Thymus (tissue), 11 donors: ENCODE measurements at regions not wholly inside any gene's neighbourhood (a gene's known extent, or its start where the extent isn't known, plus 50 kb on each side); places are given as distances from the start of the nearest gene placed in this dataset.

Experiments
- DNase-seq, 9 donors: peaks; one replicate each; pipeline ENCODE4 v3.0.0-alpha.2; 2013; ENCODE audit warnings: low spot score in 9 of 9, low read depth in 6 of 9, missing footprints in 1 of 9
- H3K27ac ChIP-seq, 2 donors: one replicate each; pipeline ENCODE4 v1.5.1; 2013; ENCODE audit warnings: control low read depth in 1 of 2, low read depth in 1 of 2, low read length in 1 of 2, mild to moderate bottlenecking in 1 of 2, moderate library complexity in 1 of 2
- H3K27me3 ChIP-seq, 2 donors: one replicate each; pipeline ENCODE4 v1.5.1; 2013; ENCODE audit warnings: low read length in 1 of 2; ENCODE audit not compliant: control insufficient read depth in 2 of 2, insufficient read depth in 1 of 2
- H3K36me3 ChIP-seq, 2 donors: one replicate each; pipeline ENCODE4 v1.5.1; 2013; ENCODE audit warnings: low read length in 1 of 2, mild to moderate bottlenecking in 1 of 2, moderate library complexity in 1 of 2; ENCODE audit not compliant: control insufficient read depth in 2 of 2, insufficient read depth in 2 of 2
- H3K4me1 ChIP-seq, 2 donors: one replicate each; pipeline ENCODE4 v1.5.1; 2013; ENCODE audit warnings: low read length in 2 of 2; ENCODE audit not compliant: control insufficient read depth in 2 of 2, insufficient read depth in 2 of 2
- H3K4me3 ChIP-seq, 2 donors: one replicate each; pipeline ENCODE4 v1.5.1; 2013; ENCODE audit warnings: low read length in 2 of 2, control low read depth in 1 of 2, mild to moderate bottlenecking in 1 of 2
- H3K9me3 ChIP-seq, 2 donors: one replicate each; pipeline ENCODE4 v1.5.1; 2013; ENCODE audit warnings: low read length in 1 of 2, mild to moderate bottlenecking in 1 of 2; ENCODE audit not compliant: control insufficient read depth in 2 of 2, insufficient read depth in 1 of 2
- WGBS: extraction: QIAGEN DNeasy Blood & Tissue Kit; methylation state at CpG from one replicate; pipeline ENCODE4 v1.1.7; 2013; 5-methylcytosine and 5-hydroxymethylcytosine counted together
- donor health status: healthy.

DNA sequence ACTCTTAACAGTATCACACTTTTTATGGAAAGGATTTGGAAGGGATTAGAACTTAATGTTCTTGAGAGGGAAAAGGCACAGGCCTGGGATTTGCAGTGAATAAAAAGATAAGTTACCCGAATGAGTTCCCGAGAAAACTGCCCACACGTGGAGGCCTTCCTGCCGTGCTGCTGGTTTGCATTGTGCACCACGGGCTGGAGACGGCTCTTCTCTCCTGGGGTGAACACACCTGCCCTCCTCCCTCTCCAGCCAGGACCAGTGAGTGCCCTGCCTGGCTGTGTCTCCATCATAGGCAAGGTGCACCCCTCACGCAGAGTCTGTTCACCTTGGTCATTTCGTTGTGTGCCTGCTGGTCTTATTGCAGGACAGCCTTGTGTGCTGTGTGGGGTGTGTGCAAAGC is 336.3 kb upstream of the SHH start:
- Histone ChIP-seq H3K9me3 (peaks cover 0 to 3% of the 10 kb centered on the region in 2 donors), H3K36me3 (no peaks in the 10 kb centered on the region), H3K4me1 (no peaks in the 10 kb centered on the region), H3K27ac (no peak overlapping the region), H3K4me3 (no peak overlapping the region), H3K27me3 (peaks cover 0 to 7% of the 10 kb centered on the region in 2 donors)
- DNase-seq = no peak
- WGBS = 87% methylated on average over 8 of the region's 8 CpGs

DNA sequence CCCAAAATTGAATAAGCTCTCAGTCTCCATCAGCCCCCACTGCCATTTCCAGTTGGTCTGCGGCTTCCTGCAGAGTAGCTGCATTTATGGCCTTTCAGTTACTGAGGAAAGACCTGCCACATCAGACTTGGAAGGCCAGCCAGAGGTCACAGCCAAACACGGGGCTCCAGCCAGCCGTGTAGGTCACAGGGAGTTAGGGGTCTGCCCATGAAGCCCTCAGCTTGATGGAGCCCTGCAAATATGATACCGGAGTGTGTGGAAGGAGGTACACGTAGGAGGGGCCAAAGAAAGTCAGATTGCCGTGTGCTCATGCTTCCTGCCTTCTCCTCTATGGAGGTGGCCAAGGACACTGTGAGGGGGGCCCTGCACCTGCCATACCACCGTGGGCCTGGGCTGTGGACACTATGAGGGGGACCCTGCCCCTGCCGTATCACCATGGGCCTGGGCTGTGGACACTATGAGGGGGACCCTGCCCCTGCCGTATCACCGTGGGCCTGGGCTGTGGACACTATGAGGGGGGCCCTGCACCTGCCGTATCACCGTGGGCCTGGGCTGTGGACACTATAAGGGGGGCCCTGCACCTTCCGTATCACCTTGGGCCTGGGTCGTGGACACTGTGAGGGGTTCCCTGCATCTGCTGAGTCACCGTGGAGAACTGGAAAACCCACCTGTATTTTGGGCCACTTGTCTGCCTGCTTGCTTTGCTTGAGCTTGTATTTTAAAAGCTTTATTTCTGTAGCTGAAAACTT is 335.7 kb upstream of the SHH start:
- Histone ChIP-seq H3K36me3 (no peaks in the 10 kb centered on the region), H3K9me3 (no peaks in the 10 kb centered on the region), H3K4me1 (no peaks in the 10 kb centered on the region), H3K4me3 (no peak overlapping the region), H3K27me3 (peaks cover 0 to 7% of the 10 kb centered on the region in 2 donors), H3K27ac (no peak overlapping the region)
- 83% methylated on average over 15 of the region's 15 CpGs for WGBS
- DNase-seq = no peak

DNA sequence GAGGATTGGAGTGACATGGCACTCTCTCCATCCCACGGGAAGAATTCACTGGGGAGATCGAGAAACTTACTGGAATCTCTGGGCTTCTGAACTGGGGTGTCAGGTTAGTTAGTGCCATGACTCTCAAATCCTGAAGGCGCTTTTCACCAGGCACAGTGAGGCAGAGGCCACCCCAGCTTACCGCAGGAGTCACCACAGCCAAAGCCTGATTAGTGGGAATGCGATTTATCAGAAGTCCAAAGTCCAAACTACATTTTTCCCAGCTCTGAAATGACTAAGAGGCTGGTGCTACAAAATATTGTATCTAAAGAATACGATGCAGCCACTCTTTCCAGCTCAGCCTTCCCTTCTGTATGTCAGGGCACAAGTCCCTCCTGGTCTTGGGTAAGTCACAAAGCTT is 334.8 kb upstream of the SHH start:
- no peak overlapping the region for H3K4me3 ChIP-seq
- no peaks in the 10 kb centered on the region for H3K36me3 ChIP-seq
- 93% methylated on average over 6 of the region's 6 CpGs for WGBS
- H3K4me1 ChIP-seq = no peaks in the 10 kb centered on the region
- H3K27me3 ChIP-seq = peaks cover 0 to 7% of the 10 kb centered on the region in 2 donors
- no peaks in the 10 kb centered on the region for H3K9me3 ChIP-seq
- H3K27ac ChIP-seq = no peak overlapping the region
- DNase-seq = no peak

DNA sequence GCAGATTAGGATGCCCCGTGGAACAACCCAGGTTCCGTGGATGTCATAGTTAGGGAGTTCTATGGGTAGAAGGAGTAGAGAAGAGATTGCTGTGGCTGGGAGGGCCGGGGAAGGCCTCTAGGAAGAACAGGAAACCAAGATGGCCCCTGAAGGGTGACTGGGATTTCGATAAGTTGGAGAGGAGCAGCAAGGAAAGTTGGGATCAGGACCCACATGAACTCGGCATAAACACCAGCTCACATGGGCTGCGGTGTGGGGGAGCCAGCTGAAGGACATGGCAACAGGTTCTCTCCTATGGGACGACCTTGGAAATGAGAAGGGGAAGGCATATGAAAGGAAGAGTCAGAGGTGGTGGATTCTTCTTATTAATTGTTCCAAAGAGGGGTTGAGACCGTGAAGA is 333.7 kb upstream of the SHH start:
- Histone ChIP-seq H3K27me3 (peaks cover 0 to 7% of the 10 kb centered on the region in 2 donors), H3K4me3 (no peak overlapping the region), H3K27ac (no peak overlapping the region), H3K4me1 (no peaks in the 10 kb centered on the region), H3K9me3 (no peaks in the 10 kb centered on the region), H3K36me3 (no peaks in the 10 kb centered on the region)
- DNase-seq = no peak
- 85% methylated on average over 8 of the region's 8 CpGs for WGBS

DNA sequence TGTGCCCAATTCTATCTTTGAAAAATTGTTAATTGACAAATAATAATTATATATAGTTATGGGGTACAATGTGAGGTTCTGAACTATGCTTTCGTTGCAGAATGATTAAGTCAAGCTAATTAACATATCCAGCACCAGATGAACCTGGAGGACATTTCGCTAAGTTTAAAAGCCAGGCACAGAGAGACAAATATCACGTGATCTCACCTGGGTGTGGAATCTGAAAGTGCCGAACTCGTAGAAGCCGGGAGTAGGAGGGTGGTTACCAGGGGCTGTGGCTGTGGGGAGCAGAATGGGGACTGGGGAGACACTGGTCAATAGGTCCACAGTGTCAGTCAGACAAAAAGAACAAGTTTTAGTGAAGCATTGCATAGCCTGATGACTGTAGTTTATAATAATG is 332.9 kb upstream of the SHH start:
- no peaks in the 10 kb centered on the region for H3K4me1 ChIP-seq
- H3K27ac ChIP-seq = no peak overlapping the region
- WGBS = 91% methylated on average over 6 of the region's 6 CpGs
- no peak for DNase-seq
- H3K4me3 ChIP-seq = no peak overlapping the region
- H3K36me3 ChIP-seq = no peaks in the 10 kb centered on the region
- H3K9me3 ChIP-seq = no peaks in the 10 kb centered on the region
- H3K27me3 ChIP-seq = peaks cover 0 to 7% of the 10 kb centered on the region in 2 donors

DNA sequence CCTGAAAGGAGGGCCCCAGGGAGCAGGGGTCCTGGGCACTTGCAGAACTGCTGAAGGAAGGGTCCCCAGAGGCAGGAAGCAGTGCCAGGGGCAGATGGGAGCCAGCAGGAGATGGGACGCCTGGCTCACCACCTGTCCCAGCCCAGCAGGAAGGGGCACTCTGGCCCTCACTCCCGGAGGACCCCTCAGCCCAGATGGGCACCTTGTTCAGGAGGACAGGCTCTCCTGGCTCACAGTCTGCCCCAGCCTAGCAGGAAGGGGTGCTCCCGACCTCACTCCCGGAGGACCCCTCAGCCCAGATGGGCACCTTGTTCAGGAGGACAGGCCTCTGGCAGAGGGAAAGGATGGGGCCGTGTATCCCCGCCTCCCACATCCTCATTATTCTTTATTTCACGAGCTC is 331.4 kb upstream of the SHH start:
- no peak for DNase-seq
- 84% methylated on average over 7 of the region's 7 CpGs for WGBS

DNA sequence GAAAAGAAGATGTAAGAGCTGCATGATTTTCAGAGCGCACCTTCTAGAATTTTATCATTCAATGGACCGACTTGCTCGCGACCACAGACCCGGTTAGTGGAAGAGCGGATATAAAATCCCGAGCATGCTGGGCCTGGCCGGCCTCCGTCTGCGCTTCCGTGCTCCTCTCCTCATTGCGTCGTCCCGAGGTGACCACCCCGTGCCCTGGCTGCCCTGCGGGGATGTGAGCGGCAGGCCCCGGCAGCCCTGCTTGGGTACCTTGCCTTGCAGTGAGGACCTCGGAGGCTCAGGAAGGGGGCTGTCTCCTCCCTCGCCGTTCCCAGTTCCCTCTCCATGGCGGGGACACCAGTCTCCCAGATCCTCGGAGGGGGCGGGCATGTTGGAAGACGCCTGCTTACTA is 330.9 kb upstream of the SHH start:
- Histone ChIP-seq H3K4me1 (no peaks in the 10 kb centered on the region), H3K4me3 (no peak overlapping the region), H3K9me3 (no peaks in the 10 kb centered on the region), H3K27ac (no peak overlapping the region), H3K27me3 (peaks cover 2 to 7% of the 10 kb centered on the region in 2 donors), H3K36me3 (no peaks in the 10 kb centered on the region)
- WGBS = 94% methylated on average over 25 of the region's 25 CpGs
- no peak for DNase-seq

More for the DNA sequence above, 331.4 kb upstream of the SHH start:
- no peaks in the 10 kb centered on the region for H3K4me1 ChIP-seq
- H3K27me3 ChIP-seq = peaks cover 0 to 7% of the 10 kb centered on the region in 2 donors
- no peaks in the 10 kb centered on the region for H3K36me3 ChIP-seq
- H3K27ac ChIP-seq = no peak overlapping the region
- no peaks in the 10 kb centered on the region for H3K9me3 ChIP-seq
- H3K4me3 ChIP-seq = no peak overlapping the region

DNA sequence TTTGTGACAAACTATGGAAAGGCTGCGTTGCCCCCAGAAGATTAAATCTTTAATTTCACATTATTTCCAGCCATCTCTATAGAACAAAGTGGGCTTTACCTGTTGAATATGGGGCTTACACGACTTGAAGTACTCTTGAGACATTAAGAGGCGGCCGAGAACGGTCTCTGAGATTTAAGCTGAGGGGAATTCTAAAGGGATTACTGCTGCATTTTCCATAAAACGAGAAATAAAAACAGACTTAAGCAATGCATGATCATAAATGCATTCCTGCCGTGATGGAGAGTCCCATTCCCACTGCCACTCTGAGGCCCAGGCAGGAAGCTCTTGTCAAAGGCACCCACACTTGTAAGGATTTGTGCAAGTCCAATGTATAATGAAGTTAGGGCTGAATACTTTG is 329.7 kb upstream of the SHH start:
- H3K4me1 ChIP-seq = no peaks in the 10 kb centered on the region
- peaks cover 2 to 7% of the 10 kb centered on the region in 2 donors for H3K27me3 ChIP-seq
- no peaks in the 10 kb centered on the region for H3K9me3 ChIP-seq
- DNase-seq = no peak
- 88% methylated on average over 7 of the region's 7 CpGs for WGBS
- no peaks in the 10 kb centered on the region for H3K36me3 ChIP-seq
- H3K27ac ChIP-seq = no peak overlapping the region
- H3K4me3 ChIP-seq = no peak overlapping the region

DNA sequence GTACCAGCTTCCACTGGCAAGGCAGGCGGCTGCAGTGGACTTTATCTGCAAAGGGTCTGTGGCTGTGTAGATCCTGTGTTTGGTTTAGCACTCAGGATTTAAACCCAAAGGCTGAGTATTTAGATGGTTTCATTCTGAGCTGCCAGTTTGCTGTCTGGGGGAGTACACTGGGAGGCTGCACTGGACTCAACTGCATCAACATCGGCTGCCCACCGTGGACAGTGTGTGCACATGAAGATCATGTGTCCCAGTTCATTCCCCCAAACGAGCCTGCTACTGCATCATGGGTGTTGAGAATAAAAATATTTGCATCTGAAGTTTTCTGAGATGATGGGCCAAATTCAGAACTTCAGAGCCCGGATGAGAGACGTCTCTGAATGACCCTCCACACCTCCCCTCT is 328.6 kb upstream of the SHH start:
- Histone ChIP-seq H3K27me3 (peaks cover 2 to 7% of the 10 kb centered on the region in 2 donors), H3K36me3 (no peaks in the 10 kb centered on the region), H3K4me3 (no peak overlapping the region), H3K4me1 (no peaks in the 10 kb centered on the region), H3K27ac (no peak overlapping the region), H3K9me3 (no peaks in the 10 kb centered on the region)
- DNase-seq = no peak
- 86% methylated on average over 6 of the region's 6 CpGs for WGBS
